VCaP (cell line): ENCODE measurements at regions not wholly inside any gene's neighbourhood (a gene's known extent, or its start where the extent isn't known, plus 50 kb on each side); places are given as distances from the start of the nearest gene placed in this dataset.

Experiments used
- H3K27ac ChIP-seq: fragments of 450-650 bp; 2 replicates; pipeline ENCODE4 v1.5.1; 2017
- CTCF ChIP-seq: fragments of 450-650 bp; conservative IDR thresholded peaks from 2 replicates; pipeline ENCODE4 v1.5.1; 2017; ENCODE audit warnings: mild to moderate bottlenecking, moderate library complexity

GRCh38 chr17:71978435-71978834 is 142.4 kb upstream of the SOX9 start:
- no peak for TF ChIP-seq CTCF

GRCh38 chr17:71980171-71980570 is 140.6 kb upstream of the SOX9 start:
- no peak overlapping the region for H3K27ac ChIP-seq
- TF ChIP-seq CTCF, result no peak

More at GRCh38 chr17:71978435-71978834, 142.4 kb upstream of the SOX9 start:
- no peak overlapping the region for H3K27ac ChIP-seq

- H3K27ac ChIP-seq, result no peak overlapping the region
- TF ChIP-seq CTCF, result no peak
Measured at GRCh38 chr17:71983828-71984227, 137.0 kb upstream of the SOX9 start.

GRCh38 chr17:71985111-71986039 is 135.4 kb upstream of the SOX9 start:
- no peak overlapping the region for H3K27ac ChIP-seq
- no peak for TF ChIP-seq CTCF

GRCh38 chr17:71986886-71987285 is 133.9 kb upstream of the SOX9 start:
- no peak overlapping the region for H3K27ac ChIP-seq
- no peak for TF ChIP-seq CTCF

GRCh38 chr17:71987634-71988033 is 133.2 kb upstream of the SOX9 start:
- TF ChIP-seq CTCF, result no peak
- no peak overlapping the region for H3K27ac ChIP-seq

GRCh38 chr17:71989117-71989516 is 131.7 kb upstream of the SOX9 start:
- TF ChIP-seq CTCF, result no peak
- no peak overlapping the region for H3K27ac ChIP-seq
